Endothelial cell of umbilical vein (primary cell): ENCODE measurements at regions not wholly inside any gene's neighbourhood (a gene's known extent, or its start where the extent isn't known, plus 50 kb on each side); places are given as distances from the start of the nearest gene placed in this dataset.

Source experiments
- BruUV-seq: library from RNA; stranded (reverse); fragments of 400-500 nt; replicated peaks from 2 replicates; lab custom pipeline; 2021; lab: Mats Ljungman, UMichigan
- CTCF ChIA-PET: fragments of 300-600, 350-600 bp; sonication (Branson Sonifier 250); formaldehyde crosslinking; loops from one replicate; lab custom pipeline; 2021; ENCODE audit warnings: antibody characterized with exemption, inconsistent platforms; lab: Charles Lee
- POLR2A ChIA-PET: fragments of 300-600, 350-600 bp; sonication (Branson Sonifier 250); formaldehyde crosslinking; loops from one replicate; lab custom pipeline; 2021; ENCODE audit warnings: antibody characterized with exemption, inconsistent platforms; lab: Charles Lee
- DNase-seq: peaks from one replicate; pipeline ENCODE4 v3.0.0-alpha.2; 2011; ENCODE audit warnings: low read depth, low spot score
- FAIRE-seq: peaks from 2 replicates; lab custom pipeline; 2011; peaks lifted over from hg19 to GRCh38; lab: Jason Lieb, UNC
- H2AFZ ChIP-seq: 2 replicates; pipeline ENCODE4 v1.6.0; 2012; ENCODE audit warnings: low read depth, low read length, control low read depth, inconsistent platforms
- H3K27ac ChIP-seq: 2 replicates; pipeline ENCODE4 v1.5.1; 2011; ENCODE audit warnings: low read depth, mild to moderate bottlenecking, control low read depth, low read length, moderate library complexity; ENCODE audit not compliant: insufficient read depth
- H3K27me3 ChIP-seq, 2 experiments: 2 replicates each; pipeline versions ENCODE4 v1.6.0 to v1.6.1; 2011; ENCODE audit warnings: low read length in 2 of 2, mixed read lengths in 1 of 2; ENCODE audit not compliant: control insufficient read depth in 2 of 2, insufficient read depth in 2 of 2
- H3K36me3 ChIP-seq, 2 experiments: 2 replicates in 1 of 2; 3 replicates in 1 of 2; pipeline ENCODE4 v1.5.1; 2011; ENCODE audit warnings: low read length in 2 of 2, mild to moderate bottlenecking in 1 of 2, moderate library complexity in 1 of 2; ENCODE audit not compliant: control insufficient read depth in 2 of 2, insufficient read depth in 2 of 2; ENCODE audit errors: extremely low read depth in 1 of 2
- H3K4me1 ChIP-seq: 3 replicates; pipeline ENCODE4 v1.5.1; 2011; ENCODE audit warnings: mild to moderate bottlenecking, low read length; ENCODE audit not compliant: control insufficient read depth, insufficient read depth; ENCODE audit errors: extremely low read depth
- H3K4me2 ChIP-seq: 2 replicates; pipeline ENCODE4 v1.6.1; 2011; ENCODE audit warnings: low read length, control low read depth, mixed read lengths; ENCODE audit not compliant: insufficient read depth
- H3K4me3 ChIP-seq, 3 experiments: fragments of 200-600 bp in 1 of 3; sonication (generic), shearing (Covaris generic) in 1 of 3; replicated peaks in 1 of 3; 2 replicates each; pipeline ENCODE4 v1.5.1; 2011 to 2016; ENCODE audit warnings: control low read depth in 3 of 3, low read length in 3 of 3, mild to moderate bottlenecking in 2 of 3, inconsistent platforms in 1 of 3, low read depth in 1 of 3, moderate library complexity in 1 of 3; ENCODE audit not compliant: insufficient read depth in 1 of 3
- H3K79me2 ChIP-seq: 2 replicates; pipeline ENCODE4 v1.6.0; 2012; ENCODE audit warnings: low read length, inconsistent platforms; ENCODE audit not compliant: control insufficient read depth, insufficient read depth
- H3K9ac ChIP-seq: replicated peaks from 2 replicates; pipeline ENCODE3; 2011; ENCODE audit warnings: low read length, control low read depth; ENCODE audit not compliant: insufficient read depth; ENCODE audit errors: extremely low read depth
- H3K9me1 ChIP-seq: replicated peaks from 3 replicates; pipeline ENCODE4 v1.6.0; 2011; ENCODE audit warnings: mild to moderate bottlenecking, low read length; ENCODE audit not compliant: control insufficient read depth, insufficient read depth; ENCODE audit errors: extremely low read depth
- H3K9me3 ChIP-seq: replicated peaks from 2 replicates; pipeline ENCODE4 v1.5.1; 2012; ENCODE audit warnings: low read length, inconsistent platforms; ENCODE audit not compliant: control insufficient read depth, insufficient read depth
- H4K20me1 ChIP-seq: replicated peaks from 2 replicates; pipeline ENCODE3; 2011; ENCODE audit warnings: mild to moderate bottlenecking, low read length; ENCODE audit not compliant: control insufficient read depth, insufficient read depth; ENCODE audit errors: extremely low read depth
- CTCF ChIP-seq, 2 donors: IDR thresholded peaks; 1 replicate in 1 of 2; 2 replicates in 1 of 2; pipeline ENCODE4 v1.5.1; 2011; ENCODE audit warnings: low read length in 2 of 2, mild to moderate bottlenecking in 2 of 2, moderate library complexity in 2 of 2, control low read depth in 1 of 2, inconsistent platforms in 1 of 2, low read depth in 1 of 2; ENCODE audit not compliant: insufficient read depth in 1 of 2; ENCODE audit errors: extremely low read depth in 1 of 2
- EZH2 ChIP-seq: IDR thresholded peaks from 2 replicates; pipeline ENCODE4 v1.6.1; 2012; ENCODE audit warnings: borderline replicate concordance, low read depth, mild to moderate bottlenecking, moderate library complexity, low read length, inconsistent platforms; ENCODE audit not compliant: severe bottlenecking
- FOS ChIP-seq: IDR thresholded peaks from 2 replicates; pipeline ENCODE4 v1.6.1; 2011; ENCODE audit warnings: mild to moderate bottlenecking, low read length, moderate library complexity, borderline replicate concordance; ENCODE audit not compliant: insufficient read depth
- GATA2 ChIP-seq: IDR thresholded peaks from 2 replicates; pipeline ENCODE4 v1.7.0; 2011; ENCODE audit warnings: low read depth, mild to moderate bottlenecking, moderate library complexity, mixed read lengths, low read length; ENCODE audit not compliant: insufficient read length, insufficient read depth
- JUN ChIP-seq: IDR thresholded peaks from 2 replicates; pipeline ENCODE4 v1.6.1; 2011; ENCODE audit warnings: borderline replicate concordance, low read depth; ENCODE audit not compliant: insufficient read length, insufficient read depth
- MAX ChIP-seq: IDR thresholded peaks from 2 replicates; pipeline ENCODE4 v1.6.1; 2011; ENCODE audit not compliant: insufficient read depth, insufficient read length
- MYC ChIP-seq: IDR thresholded peaks from one replicate; pipeline ENCODE4 v1.6.1; 2011; ENCODE audit warnings: mild to moderate bottlenecking, low read depth, low read length
- POLR2A ChIP-seq: IDR thresholded peaks from 2 replicates; pipeline ENCODE4 v1.6.1; 2012; ENCODE audit warnings: low read depth, mild to moderate bottlenecking, control low read depth, low read length
- POLR2AphosphoS5 ChIP-seq: IDR thresholded peaks from 2 replicates; pipeline ENCODE4 v1.6.1; 2012; ENCODE audit warnings: low read depth, mild to moderate bottlenecking, control low read depth, low read length, moderate library complexity; ENCODE audit not compliant: insufficient read depth
- dilution Hi-C: fragments of 300-500 bp; cut with MboI; formaldehyde crosslinking; loops from one replicate; pipeline ENCODE4 v1.15.0; 2019; ENCODE audit warnings: low sequenced_read_pairs; ENCODE audit not compliant: extremely low pct_ligation_motif_present
- intact Hi-C: fragments of 100-400 bp; cut with micrococcal nuclease; formaldehyde crosslinking; loops from one replicate; pipeline ENCODE4 v1.10.0; 2022

DNA sequence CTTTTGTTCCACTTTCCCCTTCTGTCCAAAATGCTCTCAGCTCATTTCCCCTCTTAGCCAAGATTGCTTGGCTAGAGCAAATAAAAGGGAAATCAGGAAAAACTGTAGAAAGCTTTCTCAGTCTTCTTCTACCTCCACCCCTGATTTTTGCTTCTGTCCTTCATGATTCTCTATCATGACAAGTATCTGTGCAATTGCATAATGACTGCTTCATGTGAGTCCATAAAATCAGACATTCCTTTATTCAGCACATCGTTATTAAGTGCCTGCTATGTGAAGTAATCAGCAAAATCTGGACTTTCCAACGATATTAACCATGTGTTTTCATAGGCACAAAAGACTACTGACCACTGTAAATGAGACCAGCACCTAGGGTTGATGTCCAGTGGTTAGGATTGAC is 321.5 kb upstream of the CBLB start:
- CTCF ChIA-PET: no interaction called here
- no peak for FAIRE-seq

More for the DNA sequence above, 321.5 kb upstream of the CBLB start:
- Histone ChIP-seq H3K27ac (no peak overlapping the region), H3K4me3 (no peak overlapping the region), H3K79me2 (no peaks in the 10 kb centered on the region), H3K27me3 (no peaks in the 10 kb centered on the region), H3K9ac (no peak overlapping the region), H3K36me3 (no peaks in the 10 kb centered on the region), H3K4me1 (no peaks in the 10 kb centered on the region), H3K9me3 (no peaks in the 10 kb centered on the region), H4K20me1 (no peaks in the 10 kb centered on the region), H3K4me2 (no peak overlapping the region), H2AFZ (no peak overlapping the region), H3K9me1 (no peaks in the 10 kb centered on the region)
- intact Hi-C loops (no loop called here), dilution Hi-C loops (no loop called here)
- DNase-seq: no peak
- POLR2A ChIA-PET: no interaction called here
- no TSS peak for BruUV-seq
- TF ChIP-seq FOS: no peak
- no peak for TF ChIP-seq JUN
- TF ChIP-seq CTCF (IDR thresholded peaks at IDR 0.05; ENCODE audit: extremely low read depth in 1 of 2, insufficient read depth in 1 of 2, low read depth in 1 of 2, low read length in 2 of 2): no peak
- TF ChIP-seq MYC: no peak
- TF ChIP-seq POLR2A: no peak
- no peak for TF ChIP-seq EZH2
- no peak for TF ChIP-seq MAX
- TF ChIP-seq POLR2AphosphoS5: no peak
- TF ChIP-seq GATA2: no peak
